Activated CD8-positive, alpha-beta T cell treated with anti-CD3 and anti-CD28 coated beads for 36 hours (primary cell): ENCODE measurements at regions not wholly inside any gene's neighbourhood (a gene's known extent, or its start where the extent isn't known, plus 50 kb on each side); places are given as distances from the start of the nearest gene placed in this dataset.

Source experiments
- ATAC-seq: fragments of 200-7000 bp; cut with Tn5 transposase; one replicate; pipeline ENCODE4 v1.10.0; 2021; ENCODE audit warnings: mild to moderate bottlenecking, moderate library complexity
- CTCF ChIA-PET: fragments of 350-600 bp; sonication (Branson Sonifier 250); formaldehyde crosslinking; loops from one replicate; lab custom pipeline; 2021; ENCODE audit warnings: antibody characterized with exemption; lab: Charles Lee
- POLR2A ChIA-PET: fragments of 350-600 bp; sonication (Branson Sonifier 250); formaldehyde crosslinking; loops from one replicate; lab custom pipeline; 2021; ENCODE audit warnings: antibody characterized with exemption; lab: Charles Lee
- DNase-seq: peaks from one replicate; pipeline ENCODE4 v3.0.0-alpha.2; 2020
- H3K27ac Mint-ChIP-seq: one replicate; pipeline ENCODE4 v1.8.0; 2021; ENCODE audit warnings: mild to moderate bottlenecking, mixed read lengths
- H3K27me3 Mint-ChIP-seq: one replicate; pipeline ENCODE4 v1.8.0; 2021; ENCODE audit warnings: mixed read lengths
- H3K36me3 Mint-ChIP-seq: one replicate; pipeline ENCODE4 v1.8.0; 2021; ENCODE audit warnings: low read depth, mixed read lengths
- H3K4me1 Mint-ChIP-seq: one replicate; pipeline ENCODE4 v1.8.0; 2021; ENCODE audit warnings: low read depth, mixed read lengths
- H3K4me3 Mint-ChIP-seq: one replicate; pipeline ENCODE4 v1.8.0; 2021; ENCODE audit warnings: mild to moderate bottlenecking, moderate library complexity, mixed read lengths
- H3K9me3 Mint-ChIP-seq: one replicate; pipeline ENCODE4 v1.8.0; 2021; ENCODE audit warnings: mixed read lengths
- CTCF ChIP-seq: fragments of 200-600 bp; IDR thresholded peaks from one replicate; pipeline ENCODE4 v1.8.0; 2022; ENCODE audit warnings: antibody characterized with exemption, mild to moderate bottlenecking
- intact Hi-C: fragments of 100-400 bp; cut with micrococcal nuclease; formaldehyde crosslinking; loops from one replicate; pipeline ENCODE4 v1.10.0; 2022

DNA sequence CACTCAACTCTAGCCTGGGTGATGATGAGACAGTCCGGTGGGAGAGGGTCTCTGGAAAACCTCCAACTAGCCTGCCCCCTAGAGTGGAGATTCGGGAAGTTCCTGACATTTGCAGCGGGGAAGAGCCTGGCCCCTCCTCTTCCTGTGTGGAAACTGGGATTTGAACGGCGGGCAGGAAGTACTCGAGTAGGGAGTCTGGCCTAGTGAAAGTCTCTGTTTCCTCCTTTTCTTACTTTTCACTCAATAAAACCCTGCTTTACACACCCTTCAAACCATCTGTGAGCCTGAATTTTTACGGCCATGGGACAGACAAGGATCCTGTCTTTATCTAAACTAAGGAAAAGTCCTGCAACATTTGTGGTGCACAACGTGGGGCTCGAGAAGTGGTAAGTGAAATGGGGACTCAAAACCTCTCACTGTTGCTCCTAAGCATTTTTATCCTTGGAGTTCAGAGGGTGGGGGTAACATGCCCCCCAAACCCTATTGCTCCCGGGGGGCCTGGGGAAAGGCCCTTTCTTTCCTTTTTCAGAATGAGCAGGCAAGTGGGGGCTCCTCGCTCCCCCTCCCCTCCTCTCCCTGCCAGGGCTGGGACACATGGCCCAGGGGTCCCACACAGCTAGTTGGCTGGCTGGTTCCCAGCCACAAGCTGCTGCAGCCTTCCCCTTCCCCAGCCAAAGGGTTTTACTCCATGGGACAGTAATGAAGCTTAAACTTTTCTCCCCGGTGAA lies 224.7 kb upstream of the GBE1 start:
- no peaks in the 10 kb centered on the region for H3K9me3 Mint-ChIP-seq
- ChIA-PET CTCF (no interaction called here), POLR2A (no interaction called here)
- H3K36me3 Mint-ChIP-seq = no peaks in the 10 kb centered on the region
- no peaks in the 10 kb centered on the region for H3K27me3 Mint-ChIP-seq
- no peaks in the 10 kb centered on the region for H3K4me1 Mint-ChIP-seq
- H3K27ac Mint-ChIP-seq = no peak overlapping the region
- no peak for TF ChIP-seq CTCF
- intact Hi-C loops = no loop called here
- H3K4me3 Mint-ChIP-seq = no peak overlapping the region
- ATAC-seq = no peak
- no peak for DNase-seq

DNA sequence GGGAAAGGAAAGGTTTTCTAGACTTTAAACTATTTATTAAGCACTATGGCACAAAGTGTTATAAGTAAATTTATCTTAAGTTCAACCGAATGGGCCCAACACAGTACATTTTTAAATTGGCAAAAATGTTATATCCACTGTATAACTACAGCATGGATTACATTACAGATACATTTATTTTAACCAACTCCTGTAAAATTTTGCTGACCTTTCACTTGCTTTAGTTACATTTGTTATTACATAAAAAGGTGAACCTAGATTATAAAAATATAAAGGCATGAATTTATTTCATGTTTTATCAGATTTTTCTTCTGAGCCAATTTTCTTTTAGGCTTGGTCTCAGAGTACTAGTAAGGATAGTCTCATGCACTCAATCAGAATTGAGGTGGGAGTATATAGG lies 221.9 kb upstream of the GBE1 start:
- TF ChIP-seq CTCF = no peak
- ATAC-seq = no peak
- CTCF ChIA-PET = no interaction called here

DNA sequence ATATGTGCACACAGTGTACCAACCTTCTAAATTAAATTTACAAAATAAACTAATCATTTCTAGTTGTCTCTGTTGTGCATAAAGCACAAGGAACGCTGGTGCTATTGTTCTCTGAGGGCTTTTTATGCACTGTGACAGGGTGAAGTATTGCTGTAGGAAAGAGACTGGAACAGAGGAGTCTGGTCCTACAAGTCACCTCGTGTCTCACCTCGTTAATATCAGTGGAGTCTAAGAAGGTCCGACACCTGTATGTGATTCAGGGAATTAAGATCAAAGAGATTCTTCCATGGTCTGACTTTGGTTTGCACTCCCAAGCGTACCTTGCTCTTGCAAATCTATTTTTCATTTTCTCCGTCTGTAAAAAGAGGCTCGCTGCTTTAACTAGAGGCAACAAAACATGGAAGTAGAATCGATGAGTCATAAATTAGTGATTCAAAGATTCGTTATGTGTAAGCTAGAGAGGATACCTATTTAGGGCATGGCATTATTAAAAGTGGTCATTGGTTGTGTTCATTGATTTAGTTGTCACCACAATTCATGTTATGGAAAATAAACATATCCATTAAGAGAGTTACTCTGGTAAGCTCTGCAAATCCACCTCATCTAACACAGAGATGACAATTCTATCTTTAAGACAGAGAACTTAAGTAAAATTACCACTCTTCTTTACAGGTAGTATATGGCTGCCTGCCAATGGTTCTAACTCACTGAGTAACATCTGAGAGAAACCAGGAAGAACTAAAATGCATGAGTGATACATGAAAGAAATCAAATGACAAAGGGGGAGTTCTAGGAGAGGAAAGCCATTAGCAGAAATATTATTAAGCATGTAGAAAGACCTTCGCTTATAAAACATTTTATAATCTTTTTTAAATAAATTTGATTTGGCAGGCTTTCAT lies 219.4 kb upstream of the GBE1 start:
- intact Hi-C loops = no loop called here

More for the DNA sequence above, 221.9 kb upstream of the GBE1 start:
- POLR2A ChIA-PET = no interaction called here
- DNase-seq = no peak
- Mint-ChIP-seq H3K4me1 (no peaks in the 10 kb centered on the region), H3K9me3 (no peaks in the 10 kb centered on the region), H3K4me3 (no peak overlapping the region), H3K27ac (no peak overlapping the region), H3K36me3 (no peaks in the 10 kb centered on the region), H3K27me3 (no peaks in the 10 kb centered on the region)
- intact Hi-C loops = no loop called here

GRCh38 chr3:81974751-81975150 lies 213.3 kb upstream of the GBE1 start:
- DNase-seq (no peak), ATAC-seq (no peak)
- Mint-ChIP-seq H3K27me3 (no peaks in the 10 kb centered on the region), H3K36me3 (no peaks in the 10 kb centered on the region), H3K9me3 (no peaks in the 10 kb centered on the region), H3K4me3 (no peak overlapping the region), H3K27ac (no peak overlapping the region), H3K4me1 (no peaks in the 10 kb centered on the region)
- POLR2A ChIA-PET = no interaction called here
- TF ChIP-seq CTCF = no peak
- CTCF ChIA-PET = no interaction called here
- intact Hi-C loops = no loop called here

More for the DNA sequence above, 219.4 kb upstream of the GBE1 start:
- ChIA-PET CTCF (interaction anchor here (1.0 kb wide), 1 partner anchor 11 kb away, joined by 3 read pairs; no protein-coding TSS in a partner anchor), POLR2A (no interaction called here)
- TF ChIP-seq CTCF = no peak
- no peaks in the 10 kb centered on the region for H3K9me3 Mint-ChIP-seq
- H3K27me3 Mint-ChIP-seq = no peaks in the 10 kb centered on the region
- no peak overlapping the region for H3K27ac Mint-ChIP-seq
- no peaks in the 10 kb centered on the region for H3K36me3 Mint-ChIP-seq
- DNase-seq (no peak), ATAC-seq (no peak)
- H3K4me3 Mint-ChIP-seq = no peak overlapping the region
- H3K4me1 Mint-ChIP-seq = no peaks in the 10 kb centered on the region

DNA sequence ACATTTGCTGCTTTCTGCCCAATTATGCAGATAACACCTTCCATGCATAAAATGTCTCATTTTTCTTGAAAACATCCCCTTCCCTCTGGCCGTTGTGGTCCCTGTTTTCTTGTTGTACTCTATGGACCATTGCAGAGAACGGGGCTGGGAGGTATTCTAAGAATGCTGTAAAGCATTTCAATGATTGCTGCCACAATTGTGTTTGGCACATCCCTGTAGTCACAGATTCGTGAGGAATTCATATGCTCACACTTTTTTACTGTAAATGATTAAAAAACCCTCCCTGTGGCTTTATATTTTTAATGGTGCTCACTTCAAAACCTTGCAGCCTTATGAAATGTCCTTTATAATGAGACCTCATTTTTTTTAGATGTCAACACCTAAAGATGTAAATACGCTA lies 207.2 kb upstream of the GBE1 start:
- no peak overlapping the region for H3K27ac Mint-ChIP-seq
- H3K27me3 Mint-ChIP-seq = no peaks in the 10 kb centered on the region
- no peak overlapping the region for H3K4me3 Mint-ChIP-seq
- intact Hi-C loops = no loop called here
- CTCF ChIA-PET = no interaction called here
- no peaks in the 10 kb centered on the region for H3K36me3 Mint-ChIP-seq
- DNase-seq (no peak), ATAC-seq (no peak)
- POLR2A ChIA-PET = no interaction called here
- H3K4me1 Mint-ChIP-seq = no peaks in the 10 kb centered on the region
- no peak for TF ChIP-seq CTCF
- no peaks in the 10 kb centered on the region for H3K9me3 Mint-ChIP-seq
